ENCODE measurements at regions not wholly inside any gene's neighbourhood (a gene's known extent, or its start where the extent isn't known, plus 50 kb on each side); places are given as distances from the start of the nearest gene placed in this dataset.

DNA sequence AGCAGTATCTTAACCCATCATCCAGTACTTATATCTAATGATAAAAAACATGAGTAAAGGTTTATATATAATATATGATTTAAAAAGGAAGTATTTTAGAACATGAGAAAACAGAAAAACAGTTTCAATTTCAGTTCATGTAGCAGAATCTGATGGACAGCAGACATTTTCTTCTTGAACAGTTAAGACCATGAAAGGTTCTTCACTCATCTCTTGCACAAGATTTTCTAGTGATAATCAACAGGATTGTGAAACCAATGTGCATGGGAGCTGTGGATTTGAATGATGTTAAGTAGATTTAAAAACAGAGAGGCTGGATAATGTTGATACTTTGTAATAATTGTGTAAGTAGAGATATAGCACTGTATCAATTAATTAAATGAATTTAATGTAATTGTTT lies 1297.6 kb downstream of the BRINP3 start:
- Histone ChIP-seq H2AK5ac (ENCODE audit: low read length) (no peak overlapping the region), H3K79me2 (ENCODE audit: control insufficient read depth, insufficient read depth, low read length, poor library complexity) (no peaks in the 10 kb centered on the region), H2BK12ac (ENCODE audit: low read length) (no peak overlapping the region), H3K4me3 (ENCODE audit: low read depth, low read length) (no peak overlapping the region), H3K18ac (ENCODE audit: low read length) (no peak overlapping the region), H3K36me3 (ENCODE audit: control insufficient read depth in 1 of 2, insufficient read depth in 2 of 2, low read length in 2 of 2) (no peaks in the 10 kb centered on the region), H3K9ac (ENCODE audit: low read length) (no peak overlapping the region), H3K14ac (ENCODE audit: low read length) (no peak overlapping the region), H2BK5ac (ENCODE audit: low read depth, low read length, poor library complexity) (no peak overlapping the region), H3K4me2 (ENCODE audit: low read length) (no peak overlapping the region), H3K23ac (ENCODE audit: low read length) (no peak overlapping the region), H4K91ac (ENCODE audit: low read depth, low read length) (no peak overlapping the region), H3K27me3 (ENCODE audit: insufficient read depth, low read length) (no peaks in the 10 kb centered on the region), H4K8ac (ENCODE audit: low read depth, low read length) (no peak overlapping the region), H2AFZ (ENCODE audit: insufficient read depth, low read length, poor library complexity) (no peak overlapping the region), H4K12ac (ENCODE audit: low read depth, low read length) (no peak overlapping the region), H2BK120ac (ENCODE audit: insufficient read depth, low read length, poor library complexity) (no peak overlapping the region), H3K4ac (ENCODE audit: low read depth, low read length) (no peak overlapping the region), H3K27ac (ENCODE audit: low read depth, low read length) (no peak overlapping the region), H3K4me1 (ENCODE audit: control insufficient read depth in 1 of 2, insufficient read depth in 2 of 2, low read length in 2 of 2) (no peaks in the 10 kb centered on the region), H3K79me1 (ENCODE audit: low read length) (no peaks in the 10 kb centered on the region), H3K9me3 (ENCODE audit: insufficient read depth, low read depth, low read length) (no peaks in the 10 kb centered on the region)
- no peak for DNase-seq

DNA sequence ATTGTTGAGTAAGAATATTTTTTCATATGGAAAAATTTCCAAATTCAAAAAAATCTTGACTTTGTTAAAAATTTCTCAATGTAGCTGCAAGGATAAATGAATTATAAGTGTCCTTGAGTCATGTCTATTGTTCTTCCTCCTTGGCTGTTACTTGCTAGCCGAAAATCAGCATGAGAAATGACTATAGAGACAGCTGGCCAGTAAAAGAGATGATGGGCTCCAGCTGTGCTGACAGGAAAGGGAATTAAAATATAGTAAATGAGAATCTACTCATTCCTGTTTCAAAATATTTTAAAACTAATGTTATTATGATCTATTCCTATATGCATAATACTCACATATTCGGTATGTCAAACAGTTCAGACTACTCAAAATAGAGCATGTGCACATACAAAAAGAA lies 1292.6 kb downstream of the BRINP3 start:
- no peaks in the 10 kb centered on the region for H3K4me1 ChIP-seq (ENCODE audit: control insufficient read depth in 1 of 2, insufficient read depth in 2 of 2, low read length in 2 of 2)
- no peaks in the 10 kb centered on the region for H3K79me2 ChIP-seq (ENCODE audit: control insufficient read depth, insufficient read depth, low read length, poor library complexity)
- H4K91ac ChIP-seq (ENCODE audit: low read depth, low read length): no peak overlapping the region
- H4K8ac ChIP-seq (ENCODE audit: low read depth, low read length): no peak overlapping the region
- no peak for DNase-seq
- no peaks in the 10 kb centered on the region for H3K27me3 ChIP-seq (ENCODE audit: insufficient read depth, low read length)
- H3K23ac ChIP-seq (ENCODE audit: low read length): no peak overlapping the region
- no peak overlapping the region for H3K4me3 ChIP-seq (ENCODE audit: low read depth, low read length)
- no CpG with 5 or more reads among the region's 2 CpGs for WGBS (ENCODE audit: extremely low coverage, insufficient coverage, insufficient read length)
- H3K9ac ChIP-seq (ENCODE audit: low read length): no peak overlapping the region
- no peak overlapping the region for H3K4me2 ChIP-seq (ENCODE audit: low read length)
- no peak overlapping the region for H2BK12ac ChIP-seq (ENCODE audit: low read length)
- no peak overlapping the region for H2BK120ac ChIP-seq (ENCODE audit: insufficient read depth, low read length, poor library complexity)
- H3K27ac ChIP-seq (ENCODE audit: low read depth, low read length): no peak overlapping the region
- no peaks in the 10 kb centered on the region for H3K36me3 ChIP-seq (ENCODE audit: control insufficient read depth in 1 of 2, insufficient read depth in 2 of 2, low read length in 2 of 2)
- H3K14ac ChIP-seq (ENCODE audit: low read length): no peak overlapping the region
- H3K4ac ChIP-seq (ENCODE audit: low read depth, low read length): no peak overlapping the region
- no peak overlapping the region for H3K18ac ChIP-seq (ENCODE audit: low read length)
- H2AFZ ChIP-seq (ENCODE audit: insufficient read depth, low read length, poor library complexity): no peak overlapping the region
- no peak overlapping the region for H2AK5ac ChIP-seq (ENCODE audit: low read length)
- no peak overlapping the region for H4K12ac ChIP-seq (ENCODE audit: low read depth, low read length)
- H2BK5ac ChIP-seq (ENCODE audit: low read depth, low read length, poor library complexity): no peak overlapping the region
- H3K9me3 ChIP-seq (ENCODE audit: insufficient read depth, low read depth, low read length): no peaks in the 10 kb centered on the region
- no peaks in the 10 kb centered on the region for H3K79me1 ChIP-seq (ENCODE audit: low read length)

GRCh38 chr1:189192741-189193520 lies 1284.7 kb downstream of the BRINP3 start:
- no peaks in the 10 kb centered on the region for H3K9me3 ChIP-seq (ENCODE audit: insufficient read depth, low read depth, low read length)
- no peak overlapping the region for H2BK120ac ChIP-seq (ENCODE audit: insufficient read depth, low read length, poor library complexity)

DNA sequence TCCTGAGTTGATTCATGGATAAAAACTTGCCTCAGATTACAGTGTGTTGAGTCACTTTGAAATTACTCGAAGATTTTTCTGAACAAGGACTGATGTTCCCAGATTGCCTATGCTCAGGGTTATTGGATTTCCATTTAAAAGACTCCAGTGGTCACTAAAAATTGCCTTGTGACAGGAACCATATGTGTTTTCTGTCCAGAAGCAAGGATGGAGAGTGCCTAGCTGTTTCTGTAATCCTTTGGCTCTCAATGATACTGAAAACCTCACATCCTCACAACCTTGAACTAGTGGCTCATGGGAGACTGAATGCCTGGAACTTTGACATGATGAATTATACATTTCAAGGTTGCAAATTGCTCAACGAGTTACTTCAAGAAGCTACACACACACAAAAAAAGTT lies 1271.8 kb downstream of the BRINP3 start:
- WGBS (ENCODE audit: extremely low coverage, insufficient coverage, insufficient read length): no CpG with 5 or more reads among the region's 2 CpGs
- no peak overlapping the region for H4K12ac ChIP-seq (ENCODE audit: low read depth, low read length)
- H3K27me3 ChIP-seq (ENCODE audit: insufficient read depth, low read length): no peaks in the 10 kb centered on the region
- no peak overlapping the region for H3K23ac ChIP-seq (ENCODE audit: low read length)
- H3K4me2 ChIP-seq (ENCODE audit: low read length): no peak overlapping the region
- H2BK12ac ChIP-seq (ENCODE audit: low read length): no peak overlapping the region
- no peaks in the 10 kb centered on the region for H3K79me1 ChIP-seq (ENCODE audit: low read length)
- no peak overlapping the region for H3K18ac ChIP-seq (ENCODE audit: low read length)
- H2BK5ac ChIP-seq (ENCODE audit: low read depth, low read length, poor library complexity): no peak overlapping the region
- H2AFZ ChIP-seq (ENCODE audit: insufficient read depth, low read length, poor library complexity): no peak overlapping the region
- no peak overlapping the region for H3K4ac ChIP-seq (ENCODE audit: low read depth, low read length)
- H3K4me1 ChIP-seq (ENCODE audit: control insufficient read depth in 1 of 2, insufficient read depth in 2 of 2, low read length in 2 of 2): no peaks in the 10 kb centered on the region
- H3K79me2 ChIP-seq (ENCODE audit: control insufficient read depth, insufficient read depth, low read length, poor library complexity): no peaks in the 10 kb centered on the region
- no peak overlapping the region for H3K14ac ChIP-seq (ENCODE audit: low read length)
- H2AK5ac ChIP-seq (ENCODE audit: low read length): no peak overlapping the region
- no peak overlapping the region for H4K8ac ChIP-seq (ENCODE audit: low read depth, low read length)
- H4K91ac ChIP-seq (ENCODE audit: low read depth, low read length): no peak overlapping the region
- no peak overlapping the region for H3K9ac ChIP-seq (ENCODE audit: low read length)
- H3K4me3 ChIP-seq (ENCODE audit: low read depth, low read length): no peak overlapping the region
- H3K36me3 ChIP-seq (ENCODE audit: control insufficient read depth in 1 of 2, insufficient read depth in 2 of 2, low read length in 2 of 2): no peaks in the 10 kb centered on the region
- H3K27ac ChIP-seq (ENCODE audit: low read depth, low read length): no peak overlapping the region
- no peak overlapping the region for H2BK120ac ChIP-seq (ENCODE audit: insufficient read depth, low read length, poor library complexity)
- no peaks in the 10 kb centered on the region for H3K9me3 ChIP-seq (ENCODE audit: insufficient read depth, low read depth, low read length)
- no peak for DNase-seq

More at GRCh38 chr1:189192741-189193520, 1284.7 kb downstream of the BRINP3 start:
- Histone ChIP-seq H3K14ac (ENCODE audit: low read length) (no peak overlapping the region), H4K12ac (ENCODE audit: low read depth, low read length) (no peak overlapping the region), H4K91ac (ENCODE audit: low read depth, low read length) (no peak overlapping the region), H3K36me3 (ENCODE audit: control insufficient read depth in 1 of 2, insufficient read depth in 2 of 2, low read length in 2 of 2) (no peaks in the 10 kb centered on the region), H2AK5ac (ENCODE audit: low read length) (no peak overlapping the region), H3K9ac (ENCODE audit: low read length) (no peak overlapping the region), H3K18ac (ENCODE audit: low read length) (no peak overlapping the region), H3K79me1 (ENCODE audit: low read length) (no peaks in the 10 kb centered on the region), H3K4me1 (ENCODE audit: control insufficient read depth in 1 of 2, insufficient read depth in 2 of 2, low read length in 2 of 2) (no peaks in the 10 kb centered on the region), H2BK12ac (ENCODE audit: low read length) (no peak overlapping the region), H2AFZ (ENCODE audit: insufficient read depth, low read length, poor library complexity) (no peak overlapping the region), H2BK5ac (ENCODE audit: low read depth, low read length, poor library complexity) (no peak overlapping the region), H3K4ac (ENCODE audit: low read depth, low read length) (no peak overlapping the region), H3K27ac (ENCODE audit: low read depth, low read length) (no peak overlapping the region), H3K23ac (ENCODE audit: low read length) (no peak overlapping the region), H3K27me3 (ENCODE audit: insufficient read depth, low read length) (no peaks in the 10 kb centered on the region), H3K4me2 (ENCODE audit: low read length) (no peak overlapping the region), H3K79me2 (ENCODE audit: control insufficient read depth, insufficient read depth, low read length, poor library complexity) (no peaks in the 10 kb centered on the region), H4K8ac (ENCODE audit: low read depth, low read length) (no peak overlapping the region), H3K4me3 (ENCODE audit: low read depth, low read length) (no peak overlapping the region)
- DNase-seq: no peak
- no CpG with 5 or more reads among the region's 2 CpGs for WGBS (ENCODE audit: extremely low coverage, insufficient coverage, insufficient read length)

Data from trophoblast cell (in vitro differentiated cells and primary cell).